Keratinocyte (primary cell): ENCODE measurements at regions not wholly inside any gene's neighbourhood (a gene's known extent, or its start where the extent isn't known, plus 50 kb on each side); places are given as distances from the start of the nearest gene placed in this dataset.

Source experiments
- DNase-seq: peaks from one replicate; pipeline ENCODE4 v3.0.0-alpha.2; 2011; ENCODE audit warnings: low read depth, missing footprints, low spot score
- FAIRE-seq: peaks from 2 replicates; lab custom pipeline; 2011; peaks lifted over from hg19 to GRCh38; lab: Jason Lieb, UNC
- H2AFZ ChIP-seq: 2 replicates; pipeline ENCODE4 v1.6.0; 2012; ENCODE audit warnings: low read length, control low read depth, inconsistent platforms; ENCODE audit not compliant: control insufficient read depth
- H3K27ac ChIP-seq: 2 replicates; pipeline ENCODE4 v1.5.1; 2011; ENCODE audit warnings: low read length; ENCODE audit not compliant: control insufficient read depth, insufficient read depth
- H3K27me3 ChIP-seq: 3 replicates; pipeline ENCODE4 v1.6.0; 2011; ENCODE audit warnings: low read length; ENCODE audit not compliant: control insufficient read depth, insufficient read depth; ENCODE audit errors: extremely low read depth
- H3K36me3 ChIP-seq, 2 experiments: 2 replicates in 1 of 2; 3 replicates in 1 of 2; pipeline ENCODE4 v1.5.1; 2011; ENCODE audit warnings: low read length in 2 of 2, mild to moderate bottlenecking in 1 of 2; ENCODE audit not compliant: control insufficient read depth in 2 of 2, insufficient read depth in 2 of 2; ENCODE audit errors: extremely low read depth in 1 of 2
- H3K4me1 ChIP-seq: 3 replicates; pipeline ENCODE4 v1.5.1; 2011; ENCODE audit warnings: low read length; ENCODE audit not compliant: control insufficient read depth, insufficient read depth; ENCODE audit errors: extremely low read depth
- H3K4me2 ChIP-seq: 3 replicates; pipeline ENCODE4 v1.6.0; 2011; ENCODE audit warnings: low read depth, low read length; ENCODE audit not compliant: control insufficient read depth, insufficient read depth; ENCODE audit errors: extremely low read depth
- H3K4me3 ChIP-seq, 3 experiments: fragments of 200-600 bp in 1 of 3; sonication (generic) in 1 of 3; 2 replicates in 2 of 3; 3 replicates in 1 of 3; pipeline ENCODE4 v1.5.1; 2011 to 2016; ENCODE audit warnings: low read length in 3 of 3, mild to moderate bottlenecking in 3 of 3, control low read depth in 2 of 3, inconsistent platforms in 1 of 3, low read depth in 1 of 3, mixed read lengths in 1 of 3, mixed run types in 1 of 3, moderate library complexity in 1 of 3; ENCODE audit not compliant: control insufficient read depth in 2 of 3, insufficient read depth in 2 of 3; ENCODE audit errors: extremely low read depth in 1 of 3
- H3K79me2 ChIP-seq: 2 replicates; pipeline ENCODE4 v1.6.0; 2012; ENCODE audit warnings: low read length; ENCODE audit not compliant: control insufficient read depth, insufficient read depth
- H3K9ac ChIP-seq: 3 replicates; pipeline ENCODE4 v1.6.0; 2011; ENCODE audit warnings: low read length; ENCODE audit not compliant: control insufficient read depth, insufficient read depth; ENCODE audit errors: extremely low read depth
- H3K9me1 ChIP-seq: 3 replicates; pipeline ENCODE4 v1.6.0; 2011; ENCODE audit warnings: low read length; ENCODE audit not compliant: control insufficient read depth, insufficient read depth; ENCODE audit errors: extremely low read depth
- H3K9me3 ChIP-seq: 2 replicates; pipeline ENCODE4 v1.5.1; 2012; ENCODE audit warnings: low read depth, low read length; ENCODE audit not compliant: control insufficient read depth
- H4K20me1 ChIP-seq: 3 replicates; pipeline ENCODE4 v1.6.0; 2011; ENCODE audit warnings: low read length; ENCODE audit not compliant: control insufficient read depth, insufficient read depth; ENCODE audit errors: extremely low read depth
- CTCF ChIP-seq, 3 experiments: IDR thresholded peaks in 1 of 3; conservative IDR thresholded peaks in 1 of 3; optimal IDR thresholded peaks in 1 of 3; 2 replicates in 2 of 3; 3 replicates in 1 of 3; pipeline versions ENCODE3 to v1.5.1; 2011; ENCODE audit warnings: low read length in 3 of 3, mild to moderate bottlenecking in 3 of 3, moderate library complexity in 2 of 3, control low read depth in 1 of 3, inconsistent platforms in 1 of 3; ENCODE audit not compliant: insufficient read depth in 2 of 3; ENCODE audit errors: extremely low read depth in 1 of 3
- EZH2 ChIP-seq: IDR thresholded peaks from one replicate; pipeline ENCODE4 v1.6.1; 2012; ENCODE audit warnings: inconsistent platforms, mild to moderate bottlenecking, low read length, moderate library complexity
- dilution Hi-C: fragments of 300-500 bp; cut with MboI; formaldehyde crosslinking; loops from one replicate; pipeline ENCODE4 v1.7.0; 2020; ENCODE audit warnings: low sequenced_read_pairs; ENCODE audit not compliant: extremely low pct_ligation_motif_present

GRCh38 chr1:53391982-53392381 is 64.1 kb upstream of the LRP8 start:
- no peak for FAIRE-seq
- H4K20me1 ChIP-seq = no peaks in the 10 kb centered on the region
- H2AFZ ChIP-seq = no peak overlapping the region
- H3K4me1 ChIP-seq = no peaks in the 10 kb centered on the region
- no peak overlapping the region for H3K27ac ChIP-seq
- H3K9me3 ChIP-seq = no peaks in the 10 kb centered on the region
- no peaks in the 10 kb centered on the region for H3K36me3 ChIP-seq
- no peak for TF ChIP-seq EZH2
- TF ChIP-seq CTCF (optimal IDR thresholded peaks at IDR 0.05 in 1 of 3, IDR thresholded peaks at IDR 0.05 in 1 of 3, conservative IDR thresholded peaks at IDR 0.05 in 1 of 3; ENCODE audit: extremely low read depth in 1 of 3, insufficient read depth in 2 of 3, low read length in 3 of 3) = no peak
- H3K79me2 ChIP-seq = no peaks in the 10 kb centered on the region
- H3K4me3 ChIP-seq = no peak overlapping the region
- no peaks in the 10 kb centered on the region for H3K9me1 ChIP-seq
- no peak overlapping the region for H3K9ac ChIP-seq
- dilution Hi-C loops = no loop called here
- H3K4me2 ChIP-seq = no peak overlapping the region
- H3K27me3 ChIP-seq = peaks cover 15% of the 10 kb centered on the region
- no peak for DNase-seq

- H2AFZ ChIP-seq = no peak overlapping the region
- dilution Hi-C loops = no loop called here
- FAIRE-seq (no peak), DNase-seq (no peak)
- no peak overlapping the region for H3K9ac ChIP-seq
- no peak overlapping the region for H3K27ac ChIP-seq
- H3K9me1 ChIP-seq = no peaks in the 10 kb centered on the region
- H4K20me1 ChIP-seq = no peaks in the 10 kb centered on the region
- no peaks in the 10 kb centered on the region for H3K9me3 ChIP-seq
- no peak for TF ChIP-seq CTCF (optimal IDR thresholded peaks at IDR 0.05 in 1 of 3, IDR thresholded peaks at IDR 0.05 in 1 of 3, conservative IDR thresholded peaks at IDR 0.05 in 1 of 3; ENCODE audit: extremely low read depth in 1 of 3, insufficient read depth in 2 of 3, low read length in 3 of 3)
- no peak for TF ChIP-seq EZH2
- H3K4me3 ChIP-seq = no peak overlapping the region
- H3K4me2 ChIP-seq = no peak overlapping the region
- no peaks in the 10 kb centered on the region for H3K4me1 ChIP-seq
- no peaks in the 10 kb centered on the region for H3K79me2 ChIP-seq
- H3K36me3 ChIP-seq = no peaks in the 10 kb centered on the region
- peaks cover 18% of the 10 kb centered on the region for H3K27me3 ChIP-seq
These were observed 64.6 kb upstream of the LRP8 start for GRCh38 chr1:53392460-53392859.
